GM12891 (cell line): ENCODE measurements at regions not wholly inside any gene's neighbourhood (a gene's known extent, or its start where the extent isn't known, plus 50 kb on each side); places are given as distances from the start of the nearest gene placed in this dataset.
"Not testable (repeated sequence)": the region's sequence is repeated elsewhere in the genome, so short reads cannot be mapped to it uniquely, and the experiment has no call there.

Source experiments
- DNase-seq: peaks from one replicate; pipeline ENCODE4 v3.0.0; 2011; ENCODE audit warnings: low spot score; ENCODE audit not compliant: insufficient read length
- FAIRE-seq: peaks from 2 replicates; lab custom pipeline; 2011; peaks lifted over from hg19 to GRCh38; lab: Jason Lieb, UNC
- PAX5 ChIP-seq: IDR thresholded peaks from 2 replicates; pipeline ENCODE4 v1.6.1; 2011; ENCODE audit warnings: low read length, moderate library complexity, mild to moderate bottlenecking; ENCODE audit not compliant: insufficient read depth, severe bottlenecking
- POLR2A ChIP-seq: IDR thresholded peaks from 2 replicates; pipeline ENCODE4 v1.6.1; 2011; ENCODE audit warnings: low read depth, low read length, control low read depth
- POLR2AphosphoS5 ChIP-seq: IDR thresholded peaks from 2 replicates; pipeline ENCODE4 v1.6.1; 2011; ENCODE audit warnings: low read depth, low read length, control low read depth
- POU2F2 ChIP-seq: IDR thresholded peaks from 2 replicates; pipeline ENCODE4 v1.6.1; 2011; ENCODE audit warnings: low read depth, mild to moderate bottlenecking, control low read depth, low read length, moderate library complexity
- SPI1 ChIP-seq: IDR thresholded peaks from 2 replicates; pipeline ENCODE4 v1.6.1; 2011; ENCODE audit warnings: low read depth, low read length, control low read depth
- TAF1 ChIP-seq: IDR thresholded peaks from 2 replicates; pipeline ENCODE4 v1.6.1; 2011; ENCODE audit warnings: low read depth, low read length, control low read depth

GRCh38 chr15:34528055-34528754 is 55.2 kb downstream of the GOLGA8B start:
- FAIRE-seq, DNase-seq: not testable (repeated sequence)

- DNase-seq, FAIRE-seq: not testable (repeated sequence)
These were observed 55.8 kb downstream of the GOLGA8B start for GRCh38 chr15:34527641-34528040.

GRCh38 chr15:34523849-34524248 is 59.6 kb downstream of the GOLGA8B start:
- not testable (repeated sequence) for FAIRE-seq

GRCh38 chr15:34522601-34523000 is 60.9 kb downstream of the GOLGA8B start:
- not testable (repeated sequence) for DNase-seq, FAIRE-seq

More at GRCh38 chr15:34523849-34524248, 59.6 kb downstream of the GOLGA8B start:
- DNase-seq = not testable (repeated sequence)

- DNase-seq, FAIRE-seq: not testable (repeated sequence)
These were observed 61.5 kb downstream of the GOLGA8B start for GRCh38 chr15:34521802-34522485.

GRCh38 chr15:34520566-34520965 is 62.9 kb downstream of the GOLGA8B start:
- DNase-seq = no peak

GRCh38 chr15:34520010-34520409 is 63.4 kb downstream of the GOLGA8B start:
- not testable (repeated sequence) for DNase-seq, FAIRE-seq

More at GRCh38 chr15:34520566-34520965, 62.9 kb downstream of the GOLGA8B start:
- no peak for TF ChIP-seq POLR2AphosphoS5
- no peak for TF ChIP-seq POLR2A
- no peak for TF ChIP-seq POU2F2
- no peak for TF ChIP-seq TAF1
- TF ChIP-seq PAX5 = no peak
- TF ChIP-seq SPI1 = no peak
- no peak for FAIRE-seq

GRCh38 chr15:34514251-34514670 is 69.2 kb downstream of the GOLGA8B start:
- TF ChIP-seq TAF1 = no peak
- no peak for TF ChIP-seq PAX5
- no peak for TF ChIP-seq POLR2A
- no peak for TF ChIP-seq SPI1
- TF ChIP-seq POLR2AphosphoS5 = no peak
- TF ChIP-seq POU2F2 = no peak
- peak; percentile 47 for DNase-seq
- no peak for FAIRE-seq

- no peak for DNase-seq
- TF ChIP-seq SPI1 (no peak), POU2F2 (no peak), TAF1 (no peak), PAX5 (no peak)
- FAIRE-seq = no peak
These were observed 70.8 kb downstream of the GOLGA8B start for GRCh38 chr15:34512628-34513027.

GRCh38 chr15:34501131-34501530 is 63.5 kb upstream of the GOLGA8A start:
- DNase-seq (no peak), FAIRE-seq (no peak)
- no peak for TF ChIP-seq TAF1
- no peak for TF ChIP-seq POLR2A
- no peak for TF ChIP-seq POLR2AphosphoS5
- no peak for TF ChIP-seq SPI1
- TF ChIP-seq PAX5 = no peak
- no peak for TF ChIP-seq POU2F2

GRCh38 chr15:34496207-34496995 is 58.8 kb upstream of the GOLGA8A start:
- DNase-seq (no peak), FAIRE-seq (no peak)
- TF ChIP-seq TAF1 (no peak), SPI1 (no peak), PAX5 (no peak), POU2F2 (no peak), POLR2AphosphoS5 (no peak), POLR2A (no peak)

- FAIRE-seq, DNase-seq: not testable (repeated sequence)
These were observed 58.1 kb upstream of the GOLGA8A start for GRCh38 chr15:34495707-34496106.
